ENCODE measurements at regions not wholly inside any gene's neighbourhood (a gene's known extent, or its start where the extent isn't known, plus 50 kb on each side); places are given as distances from the start of the nearest gene placed in this dataset.

GRCh38 chr12:72144553-72144952 is 127.6 kb upstream of the TRHDE start:
- TF ChIP-seq CTCF (conservative IDR thresholded peaks at IDR 0.05; ENCODE audit: low read depth, low read length) (no peak), POLR2A (IDR thresholded peaks at IDR 0.05; ENCODE audit: low read depth, low read length) (no peak), RFX5 (IDR thresholded peaks at IDR 0.05; ENCODE audit: low read depth, low read length) (no peak), SMC3 (IDR thresholded peaks at IDR 0.05; ENCODE audit: low read depth, low read length) (no peak), RAD21 (IDR thresholded peaks at IDR 0.05; ENCODE audit: low read length) (no peak), MAZ (IDR thresholded peaks at IDR 0.05; ENCODE audit: borderline replicate concordance, low read depth, low read length) (no peak), CEBPB (IDR thresholded peaks at IDR 0.05; ENCODE audit: low read depth, low read length) (no peak)
